K562 (cell line): ENCODE measurements at regions not wholly inside any gene's neighbourhood (a gene's known extent, or its start where the extent isn't known, plus 50 kb on each side); places are given as distances from the start of the nearest gene placed in this dataset.

Source experiments
- ATAC-seq: fragments of 200-7000 bp; cut with Tn5 transposase; 3 replicates; pipeline ENCODE4 v1.9.1; 2020; ENCODE audit warnings: moderate library complexity
- BruUV-seq: library from RNA; stranded (reverse); fragments of 400-500 nt; replicated peaks from 2 replicates; lab custom pipeline; 2021; lab: Mats Ljungman, UMichigan
- CTCF ChIA-PET: fragments of 300-600 bp; formaldehyde crosslinking; extraction: SDS; loops from one replicate; lab custom pipeline; 2021; ENCODE audit warnings: low intra/inter-chr PET ratio; lab: Yijun Ruan, JAX
- POLR2A ChIA-PET: fragments of 300-600, 350-650 bp; sonication (Branson Sonifier 250); formaldehyde crosslinking; extraction: SDS; loops from one replicate; lab custom pipeline; 2021; ENCODE audit warnings: antibody characterized with exemption, inconsistent platforms; lab: Yijun Ruan, JAX
- DNase-seq, 4 experiments: peaks; one replicate each; pipeline versions ENCODE4 v3.0.0 to v3.0.0-alpha.2; 2011 to 2018; ENCODE audit warnings: low spot score in 3 of 4, mixed read lengths in 3 of 4; ENCODE audit errors: extremely low read depth in 1 of 4
- FAIRE-seq: peaks from 2 replicates; lab custom pipeline; 2011; peaks lifted over from hg19 to GRCh38; lab: Jason Lieb, UNC
- H2AFZ ChIP-seq: 2 replicates; pipeline ENCODE4 v1.6.0; 2011; ENCODE audit warnings: low read depth, low read length, control low read depth, inconsistent platforms
- H3K27ac ChIP-seq: fragments of 200-600 bp; 3 replicates; pipeline ENCODE4 v1.8.0; 2011; ENCODE audit warnings: low read depth, mild to moderate bottlenecking, control low read depth, inconsistent platforms, low read length, moderate library complexity, mixed read lengths; ENCODE audit errors: extremely low read depth
- H3K27me3 ChIP-seq, 2 experiments: fragments of 300-600 bp in 1 of 2; 2 replicates in 1 of 2; 3 replicates in 1 of 2; pipeline versions ENCODE4 v1.6.0 to v1.8.0; 2011; ENCODE audit warnings: inconsistent platforms in 2 of 2, low read length in 2 of 2, mild to moderate bottlenecking in 1 of 2, mixed read lengths in 1 of 2, moderate library complexity in 1 of 2; ENCODE audit not compliant: control insufficient read depth in 2 of 2, insufficient read depth in 2 of 2
- H3K36me3 ChIP-seq: fragments of 300-600 bp; 3 replicates; pipeline ENCODE4 v1.8.0; 2011; ENCODE audit warnings: mild to moderate bottlenecking, low read length, inconsistent platforms; ENCODE audit not compliant: control insufficient read depth, insufficient read depth
- H3K4me1 ChIP-seq, 2 experiments: fragments of 200-600 bp in 1 of 2; replicated peaks in 1 of 2; 2 replicates in 1 of 2; 3 replicates in 1 of 2; pipeline versions ENCODE4 v1.5.1 to v1.8.0; 2011; ENCODE audit warnings: inconsistent platforms in 2 of 2, low read length in 2 of 2, mild to moderate bottlenecking in 1 of 2, mixed read lengths in 1 of 2, moderate library complexity in 1 of 2; ENCODE audit not compliant: control insufficient read depth in 2 of 2, insufficient read depth in 2 of 2
- H3K4me2 ChIP-seq: 2 replicates; pipeline ENCODE4 v1.6.1; 2011; ENCODE audit warnings: low read length, control low read depth, inconsistent platforms, mixed read lengths; ENCODE audit not compliant: insufficient read depth
- H3K4me3 ChIP-seq: fragments of 200-600 bp; sonication (generic), shearing (Covaris generic); 2 replicates; pipeline ENCODE4 v1.5.1; 2016; ENCODE audit warnings: control low read depth, inconsistent platforms
- H3K79me2 ChIP-seq: fragments of 200-600 bp; 3 replicates; pipeline ENCODE4 v1.8.0; 2011; ENCODE audit warnings: low read length, inconsistent platforms; ENCODE audit not compliant: control insufficient read depth, insufficient read depth
- H3K9ac ChIP-seq, 2 experiments: 2 replicates each; pipeline versions ENCODE4 v1.6.0 to v1.6.1; 2011; ENCODE audit warnings: low read depth in 2 of 2, low read length in 2 of 2, control low read depth in 1 of 2, inconsistent platforms in 1 of 2, mild to moderate bottlenecking in 1 of 2, mixed read lengths in 1 of 2; ENCODE audit not compliant: insufficient read depth in 1 of 2
- H3K9me1 ChIP-seq: one replicate; pipeline ENCODE4 v1.6.0; 2011; ENCODE audit warnings: inconsistent platforms, mild to moderate bottlenecking, low read length, moderate library complexity; ENCODE audit not compliant: control insufficient read depth, insufficient read depth
- H3K9me3 ChIP-seq: replicated peaks from 2 replicates; pipeline ENCODE4 v1.5.1; 2011; ENCODE audit warnings: low read depth, low read length, inconsistent platforms; ENCODE audit not compliant: control insufficient read depth, insufficient read depth
- H4K20me1 ChIP-seq: replicated peaks from 2 replicates; pipeline ENCODE4 v1.6.1; 2011; ENCODE audit warnings: low read length, inconsistent platforms, mixed read lengths; ENCODE audit not compliant: control insufficient read depth, insufficient read depth
- C11orf30 ChIP-seq: fragments of 450-650 bp; IDR thresholded peaks from 2 replicates; pipeline ENCODE4 v1.6.1; 2016; ENCODE audit warnings: low read depth, mild to moderate bottlenecking
- HDAC3 ChIP-seq: fragments of 450-650 bp; IDR thresholded peaks from 2 replicates; pipeline ENCODE4 v1.6.1; 2018; ENCODE audit warnings: borderline replicate concordance, mild to moderate bottlenecking, moderate library complexity; ENCODE audit not compliant: partially characterized antibody
- KDM1A ChIP-seq, 2 experiments: fragments of 450-650 bp; IDR thresholded peaks; 2 replicates each; pipeline ENCODE4 v1.6.1; 2016; ENCODE audit warnings: mild to moderate bottlenecking in 2 of 2
- NFYB ChIP-seq: IDR thresholded peaks from 2 replicates; pipeline ENCODE4 v1.6.1; 2011; ENCODE audit warnings: mild to moderate bottlenecking, moderate library complexity; ENCODE audit not compliant: insufficient read length; ENCODE audit errors: extremely low read depth
- PHTF2 ChIP-seq: fragments of 250-450 bp; sonication (Bioruptor Pico); IDR thresholded peaks from 2 replicates; pipeline ENCODE4 v1.5.0; 2021; ENCODE audit warnings: mild to moderate bottlenecking
- XRCC4 ChIP-seq: IDR thresholded peaks from one replicate; pipeline ENCODE4 v1.6.1; 2011; ENCODE audit not compliant: insufficient read depth, insufficient read length; ENCODE audit errors: extremely low read depth
- YBX1 ChIP-seq: fragments of 450-650 bp; IDR thresholded peaks from 2 replicates; pipeline ENCODE4 v1.7.1; 2016; ENCODE audit warnings: mild to moderate bottlenecking
- ZBTB7A ChIP-seq: IDR thresholded peaks from 2 replicates; pipeline ENCODE4 v1.6.1; 2011; ENCODE audit warnings: low read depth, mild to moderate bottlenecking, low read length, moderate library complexity, borderline replicate concordance; ENCODE audit not compliant: control insufficient read depth
- ZNF282 ChIP-seq: sonication (generic); formaldehyde crosslinking; IDR thresholded peaks from 2 replicates; pipeline ENCODE4 v1.8.1; 2023; ENCODE audit warnings: missing genetic modification reagents
- ZNF561 ChIP-seq: fragments of 450-650 bp; formaldehyde crosslinking; conservative IDR thresholded peaks from 2 replicates; pipeline ENCODE4 v1.4.0; 2020; ENCODE audit warnings: mild to moderate bottlenecking, moderate library complexity
- WGBS: fragments of 100-300 bp; shearing (Covaris generic); methylation state at CpG from one replicate; pipeline ENCODE4 v1.1.6; 2016; ENCODE audit warnings: low coverage, mixed read lengths; ENCODE audit not compliant: insufficient coverage; ENCODE audit errors: missing lambda C conversion rate; 5-methylcytosine and 5-hydroxymethylcytosine counted together
- in situ Hi-C: fragments of 300-500 bp; cut with MboI; formaldehyde crosslinking; loops from 4 replicates; pipeline ENCODE4 v1.15.0; 2018; ENCODE audit warnings: inconsistent platforms, mixed read lengths
- intact Hi-C: fragments of 100-400 bp; cut with micrococcal nuclease; formaldehyde crosslinking; loops from 2 replicates; pipeline ENCODE4 v1.14.2; 2022
- TF ChIP-seq, protein P1 (sequence below): sonication (generic); formaldehyde crosslinking; IDR thresholded peaks from 2 replicates; pipeline ENCODE4 v1.8.1; 2022; ENCODE audit warnings: missing genetic modification reagents
- TF ChIP-seq, protein P2 (sequence below): fragments of 450-650 bp; IDR thresholded peaks from 2 replicates; pipeline ENCODE4 v1.6.1; 2017; ENCODE audit warnings: mild to moderate bottlenecking, moderate library complexity
- TF ChIP-seq, protein P3 (sequence below): sonication (generic); formaldehyde crosslinking; IDR thresholded peaks from 2 replicates; pipeline ENCODE4 v1.8.0; 2022; ENCODE audit warnings: missing genetic modification reagents, mild to moderate bottlenecking, borderline replicate concordance
- TF ChIP-seq, protein P4 (sequence below): sonication (generic); formaldehyde crosslinking; IDR thresholded peaks from 2 replicates; pipeline ENCODE4 v1.8.0; 2022; ENCODE audit warnings: mild to moderate bottlenecking, missing genetic modification reagents
- TF ChIP-seq, protein P5 (sequence below): fragments of 450-650 bp; conservative IDR thresholded peaks from 2 replicates; pipeline ENCODE4 v1.6.1; 2016; ENCODE audit warnings: missing genetic modification characterization, low read depth, mild to moderate bottlenecking, missing compliant biosample characterization, moderate library complexity

DNA sequence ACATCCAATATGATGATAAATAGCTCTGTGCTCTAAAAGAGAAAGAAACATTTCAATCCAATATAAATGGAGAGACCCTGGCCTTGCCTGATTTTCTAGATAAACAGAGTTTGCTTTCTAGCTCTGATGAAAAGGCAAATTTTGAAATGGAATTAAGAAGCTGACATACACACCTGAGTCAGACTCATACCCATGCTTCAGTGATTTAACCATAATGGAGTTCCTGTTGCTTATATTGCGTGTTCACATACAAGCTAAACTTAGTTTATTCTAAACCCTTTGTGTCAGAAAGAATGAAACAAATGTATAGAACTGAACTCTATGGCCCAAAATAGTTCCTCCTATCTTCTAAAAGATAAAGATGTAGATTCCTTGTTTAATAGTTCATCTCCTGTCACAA is 760.8 kb upstream of the ARPP21 start:
- no peaks in the 10 kb centered on the region for H3K27me3 ChIP-seq
- no peak overlapping the region for H3K9ac ChIP-seq
- no peak overlapping the region for H2AFZ ChIP-seq
- no peaks in the 10 kb centered on the region for H3K9me1 ChIP-seq
- ATAC-seq (no peak), DNase-seq (no peak), FAIRE-seq (no peak)
- no peak overlapping the region for H3K4me3 ChIP-seq
- 4% methylated on average over 1 of the region's 1 CpG for WGBS
- H3K27ac ChIP-seq: no peak overlapping the region
- TF ChIP-seq HDAC3 (no peak), PHTF2 (CRISPR knock-in tag) (no peak), XRCC4 (no peak), YBX1 (no peak), KDM1A (IDR thresholded peaks at IDR 0.05) (no peak), ZNF282 (CRISPR knock-in tag) (no peak), ZNF561 (no peak), C11orf30 (no peak), NFYB (no peak), ZBTB7A (no peak)
- TF ChIP-seq, protein P1, sequence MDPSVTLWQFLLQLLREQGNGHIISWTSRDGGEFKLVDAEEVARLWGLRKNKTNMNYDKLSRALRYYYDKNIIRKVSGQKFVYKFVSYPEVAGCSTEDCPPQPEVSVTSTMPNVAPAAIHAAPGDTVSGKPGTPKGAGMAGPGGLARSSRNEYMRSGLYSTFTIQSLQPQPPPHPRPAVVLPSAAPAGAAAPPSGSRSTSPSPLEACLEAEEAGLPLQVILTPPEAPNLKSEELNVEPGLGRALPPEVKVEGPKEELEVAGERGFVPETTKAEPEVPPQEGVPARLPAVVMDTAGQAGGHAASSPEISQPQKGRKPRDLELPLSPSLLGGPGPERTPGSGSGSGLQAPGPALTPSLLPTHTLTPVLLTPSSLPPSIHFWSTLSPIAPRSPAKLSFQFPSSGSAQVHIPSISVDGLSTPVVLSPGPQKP (CRISPR knock-in tag): no peak
- TF ChIP-seq, protein P2, sequence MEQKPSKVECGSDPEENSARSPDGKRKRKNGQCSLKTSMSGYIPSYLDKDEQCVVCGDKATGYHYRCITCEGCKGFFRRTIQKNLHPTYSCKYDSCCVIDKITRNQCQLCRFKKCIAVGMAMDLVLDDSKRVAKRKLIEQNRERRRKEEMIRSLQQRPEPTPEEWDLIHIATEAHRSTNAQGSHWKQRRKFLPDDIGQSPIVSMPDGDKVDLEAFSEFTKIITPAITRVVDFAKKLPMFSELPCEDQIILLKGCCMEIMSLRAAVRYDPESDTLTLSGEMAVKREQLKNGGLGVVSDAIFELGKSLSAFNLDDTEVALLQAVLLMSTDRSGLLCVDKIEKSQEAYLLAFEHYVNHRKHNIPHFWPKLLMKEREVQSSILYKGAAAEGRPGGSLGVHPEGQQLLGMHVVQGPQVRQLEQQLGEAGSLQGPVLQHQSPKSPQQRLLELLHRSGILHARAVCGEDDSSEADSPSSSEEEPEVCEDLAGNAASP: no peak
- TF ChIP-seq, protein P3, sequence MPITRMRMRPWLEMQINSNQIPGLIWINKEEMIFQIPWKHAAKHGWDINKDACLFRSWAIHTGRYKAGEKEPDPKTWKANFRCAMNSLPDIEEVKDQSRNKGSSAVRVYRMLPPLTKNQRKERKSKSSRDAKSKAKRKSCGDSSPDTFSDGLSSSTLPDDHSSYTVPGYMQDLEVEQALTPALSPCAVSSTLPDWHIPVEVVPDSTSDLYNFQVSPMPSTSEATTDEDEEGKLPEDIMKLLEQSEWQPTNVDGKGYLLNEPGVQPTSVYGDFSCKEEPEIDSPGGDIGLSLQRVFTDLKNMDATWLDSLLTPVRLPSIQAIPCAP: no peak
- TF ChIP-seq, protein P4, sequence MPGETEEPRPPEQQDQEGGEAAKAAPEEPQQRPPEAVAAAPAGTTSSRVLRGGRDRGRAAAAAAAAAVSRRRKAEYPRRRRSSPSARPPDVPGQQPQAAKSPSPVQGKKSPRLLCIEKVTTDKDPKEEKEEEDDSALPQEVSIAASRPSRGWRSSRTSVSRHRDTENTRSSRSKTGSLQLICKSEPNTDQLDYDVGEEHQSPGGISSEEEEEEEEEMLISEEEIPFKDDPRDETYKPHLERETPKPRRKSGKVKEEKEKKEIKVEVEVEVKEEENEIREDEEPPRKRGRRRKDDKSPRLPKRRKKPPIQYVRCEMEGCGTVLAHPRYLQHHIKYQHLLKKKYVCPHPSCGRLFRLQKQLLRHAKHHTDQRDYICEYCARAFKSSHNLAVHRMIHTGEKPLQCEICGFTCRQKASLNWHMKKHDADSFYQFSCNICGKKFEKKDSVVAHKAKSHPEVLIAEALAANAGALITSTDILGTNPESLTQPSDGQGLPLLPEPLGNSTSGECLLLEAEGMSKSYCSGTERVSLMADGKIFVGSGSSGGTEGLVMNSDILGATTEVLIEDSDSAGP (CRISPR knock-in tag): no peak
- TF ChIP-seq, protein P5, sequence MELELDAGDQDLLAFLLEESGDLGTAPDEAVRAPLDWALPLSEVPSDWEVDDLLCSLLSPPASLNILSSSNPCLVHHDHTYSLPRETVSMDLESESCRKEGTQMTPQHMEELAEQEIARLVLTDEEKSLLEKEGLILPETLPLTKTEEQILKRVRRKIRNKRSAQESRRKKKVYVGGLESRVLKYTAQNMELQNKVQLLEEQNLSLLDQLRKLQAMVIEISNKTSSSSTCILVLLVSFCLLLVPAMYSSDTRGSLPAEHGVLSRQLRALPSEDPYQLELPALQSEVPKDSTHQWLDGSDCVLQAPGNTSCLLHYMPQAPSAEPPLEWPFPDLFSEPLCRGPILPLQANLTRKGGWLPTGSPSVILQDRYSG (tag): no peak
- intact Hi-C loops (no loop called here), in situ Hi-C loops (no loop called here)
- no peaks in the 10 kb centered on the region for H3K4me1 ChIP-seq
- H4K20me1 ChIP-seq: no peaks in the 10 kb centered on the region
- H3K4me2 ChIP-seq: no peak overlapping the region
- POLR2A ChIA-PET: interaction anchor here (0.7 kb wide), 1 partner anchor 1307 kb away, joined by 4 read pairs; no protein-coding TSS in a partner anchor
- no peaks in the 10 kb centered on the region for H3K36me3 ChIP-seq
- H3K9me3 ChIP-seq: no peaks in the 10 kb centered on the region; the same call in none of the 2 replicates
- H3K79me2 ChIP-seq: no peaks in the 10 kb centered on the region
- CTCF ChIA-PET: no interaction called here
- no TSS peak for BruUV-seq
